ENCODE measurements at regions not wholly inside any gene's neighbourhood (a gene's known extent, or its start where the extent isn't known, plus 50 kb on each side); places are given as distances from the start of the nearest gene placed in this dataset.

DNA sequence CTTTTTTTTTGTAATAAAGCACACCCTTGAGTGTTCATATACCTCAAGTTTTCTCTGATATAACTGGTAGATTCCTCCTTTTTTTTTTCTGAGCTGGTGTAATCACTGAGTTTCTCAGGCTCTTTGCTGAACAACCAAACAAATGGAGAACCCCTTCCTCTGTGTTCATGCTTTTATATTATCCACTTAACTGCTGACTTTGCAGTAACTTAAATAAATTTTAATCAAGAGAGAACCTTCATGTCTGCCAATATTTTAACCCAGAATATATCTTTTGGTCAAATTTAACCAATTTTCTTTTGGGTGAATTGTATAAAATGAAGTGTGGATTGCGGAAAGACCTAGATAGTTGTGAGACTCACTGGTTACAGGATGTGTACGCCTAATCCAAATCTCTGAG lies 833.0 kb upstream of the COX7C start:
- H3K4me1 ChIP-seq (ENCODE audit: control insufficient read depth, insufficient read depth, low read length, unreplicated experiment) = no peaks in the 10 kb centered on the region
- no peaks in the 10 kb centered on the region for H3K27me3 ChIP-seq (ENCODE audit: insufficient read depth, low read length)
- no peak overlapping the region for H3K4me3 ChIP-seq (ENCODE audit: low read depth, low read length)
- no peak overlapping the region for H2AFZ ChIP-seq (ENCODE audit: low read length, unreplicated experiment)
- no peaks in the 10 kb centered on the region for H3K36me3 ChIP-seq (ENCODE audit: insufficient read depth, low read length)
- no peaks in the 10 kb centered on the region for H3K79me2 ChIP-seq (ENCODE audit: control insufficient read depth, insufficient read depth, low read length, unreplicated experiment)
- H3K27ac ChIP-seq (ENCODE audit: low read depth, low read length) = no peak overlapping the region

GRCh38 chr5:85813146-85813545 lies 804.6 kb upstream of the COX7C start:
- H3K27ac ChIP-seq (ENCODE audit: low read depth, low read length) = no peak overlapping the region
- no peak overlapping the region for H3K4me3 ChIP-seq (ENCODE audit: low read depth, low read length)
- H3K79me2 ChIP-seq (ENCODE audit: control insufficient read depth, insufficient read depth, low read length, unreplicated experiment) = no peaks in the 10 kb centered on the region
- H2AFZ ChIP-seq (ENCODE audit: low read length, unreplicated experiment) = no peak overlapping the region
- no peaks in the 10 kb centered on the region for H3K27me3 ChIP-seq (ENCODE audit: insufficient read depth, low read length)
- no peaks in the 10 kb centered on the region for H3K4me1 ChIP-seq (ENCODE audit: control insufficient read depth, insufficient read depth, low read length, unreplicated experiment)
- no peaks in the 10 kb centered on the region for H3K36me3 ChIP-seq (ENCODE audit: insufficient read depth, low read length)

GRCh38 chr5:85814596-85814995 lies 803.1 kb upstream of the COX7C start:
- Histone ChIP-seq H3K27ac (ENCODE audit: low read depth, low read length) (no peak overlapping the region), H2AFZ (ENCODE audit: low read length, unreplicated experiment) (no peak overlapping the region), H3K36me3 (ENCODE audit: insufficient read depth, low read length) (no peaks in the 10 kb centered on the region), H3K79me2 (ENCODE audit: control insufficient read depth, insufficient read depth, low read length, unreplicated experiment) (no peaks in the 10 kb centered on the region), H3K4me1 (ENCODE audit: control insufficient read depth, insufficient read depth, low read length, unreplicated experiment) (no peaks in the 10 kb centered on the region), H3K27me3 (ENCODE audit: insufficient read depth, low read length) (no peaks in the 10 kb centered on the region), H3K4me3 (ENCODE audit: low read depth, low read length) (no peak overlapping the region)

DNA sequence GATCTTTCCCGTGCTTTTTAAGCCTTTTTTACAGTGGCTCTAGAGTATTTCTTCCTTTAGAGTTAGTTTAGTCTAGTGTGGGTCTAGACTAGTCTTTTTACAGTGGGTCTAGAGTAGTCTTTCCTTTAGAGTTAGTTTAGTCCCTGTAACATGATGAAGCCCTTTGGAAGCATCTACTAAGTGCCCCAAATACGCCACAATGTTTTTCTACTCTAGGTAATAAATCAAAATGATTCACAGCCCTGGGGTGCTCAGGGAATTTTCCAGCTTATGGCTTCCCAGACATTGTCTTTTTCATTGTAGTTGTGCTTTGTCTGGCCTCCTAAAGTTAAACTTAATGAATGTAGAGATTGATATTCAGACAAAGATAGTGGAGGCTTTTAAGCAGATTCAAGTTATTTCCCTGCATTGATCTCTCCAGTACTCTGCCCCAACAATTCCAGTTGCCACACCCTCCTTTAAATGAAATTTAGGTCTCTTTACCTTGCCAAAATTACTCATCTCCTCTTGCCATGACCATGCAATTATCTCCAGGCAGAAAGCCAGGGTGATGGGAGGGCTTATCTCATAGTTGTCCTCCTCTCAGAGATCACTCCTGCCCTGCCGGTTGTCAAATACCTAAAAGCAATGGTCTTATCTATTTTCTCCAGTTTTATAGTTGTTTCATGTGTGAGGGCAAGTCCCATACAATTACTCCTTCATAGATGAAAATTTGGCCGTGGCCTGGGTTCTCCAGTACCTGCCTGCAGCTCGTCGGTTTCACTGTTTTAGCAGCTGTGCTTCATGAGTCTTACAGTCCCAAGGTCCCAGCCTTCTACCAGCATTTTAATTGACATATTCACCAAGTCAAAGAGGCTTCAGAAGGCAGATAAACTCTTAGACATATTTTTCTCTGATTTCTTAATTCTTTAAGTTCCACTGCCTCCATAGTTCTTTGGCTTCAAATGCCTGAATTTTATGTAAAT lies 794.0 kb upstream of the COX7C start:
- Histone ChIP-seq H3K4me1 (ENCODE audit: control insufficient read depth, insufficient read depth, low read length, unreplicated experiment) (no peaks in the 10 kb centered on the region), H2AFZ (ENCODE audit: low read length, unreplicated experiment) (no peak overlapping the region), H3K79me2 (ENCODE audit: control insufficient read depth, insufficient read depth, low read length, unreplicated experiment) (no peaks in the 10 kb centered on the region), H3K27ac (ENCODE audit: low read depth, low read length) (no peak overlapping the region), H3K4me3 (ENCODE audit: low read depth, low read length) (no peak overlapping the region), H3K27me3 (ENCODE audit: insufficient read depth, low read length) (no peaks in the 10 kb centered on the region), H3K36me3 (ENCODE audit: insufficient read depth, low read length) (no peaks in the 10 kb centered on the region)

- no peaks in the 10 kb centered on the region for H3K27me3 ChIP-seq (ENCODE audit: insufficient read depth, low read length)
- H3K36me3 ChIP-seq (ENCODE audit: insufficient read depth, low read length) = no peaks in the 10 kb centered on the region
- H3K79me2 ChIP-seq (ENCODE audit: control insufficient read depth, insufficient read depth, low read length, unreplicated experiment) = no peaks in the 10 kb centered on the region
- H3K4me3 ChIP-seq (ENCODE audit: low read depth, low read length) = no peak overlapping the region
- H2AFZ ChIP-seq (ENCODE audit: low read length, unreplicated experiment) = no peak overlapping the region
- no peaks in the 10 kb centered on the region for H3K4me1 ChIP-seq (ENCODE audit: control insufficient read depth, insufficient read depth, low read length, unreplicated experiment)
- no peak overlapping the region for H3K27ac ChIP-seq (ENCODE audit: low read depth, low read length)
Observed at GRCh38 chr5:85838781-85839180, 779.0 kb upstream of the COX7C start.

DNA sequence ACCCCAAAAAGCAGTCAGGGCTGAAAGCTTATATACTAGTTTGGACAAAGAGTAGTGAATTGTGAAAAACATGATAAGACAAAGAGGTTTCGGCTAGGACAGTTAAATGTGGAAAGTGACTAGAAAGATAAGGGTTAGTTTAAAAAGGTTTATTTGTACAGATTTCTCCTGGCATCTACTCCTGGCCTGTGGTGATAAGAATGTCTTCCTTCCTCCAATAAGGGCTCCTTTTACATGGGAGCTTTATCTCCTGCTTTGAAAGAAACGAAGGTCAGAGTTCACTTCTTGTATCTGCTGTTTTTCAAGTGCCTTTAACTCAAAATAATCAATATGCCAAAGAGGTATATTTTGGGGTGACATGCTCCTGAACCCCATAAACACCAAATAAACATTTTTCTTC lies 776.1 kb upstream of the COX7C start:
- Histone ChIP-seq H3K27me3 (ENCODE audit: insufficient read depth, low read length) (no peaks in the 10 kb centered on the region), H3K27ac (ENCODE audit: low read depth, low read length) (no peak overlapping the region), H3K79me2 (ENCODE audit: control insufficient read depth, insufficient read depth, low read length, unreplicated experiment) (no peaks in the 10 kb centered on the region), H2AFZ (ENCODE audit: low read length, unreplicated experiment) (no peak overlapping the region), H3K4me1 (ENCODE audit: control insufficient read depth, insufficient read depth, low read length, unreplicated experiment) (no peaks in the 10 kb centered on the region), H3K36me3 (ENCODE audit: insufficient read depth, low read length) (no peaks in the 10 kb centered on the region), H3K4me3 (ENCODE audit: low read depth, low read length) (no peak overlapping the region)

- Histone ChIP-seq H3K4me3 (ENCODE audit: low read depth, low read length) (no peak overlapping the region), H3K36me3 (ENCODE audit: insufficient read depth, low read length) (no peaks in the 10 kb centered on the region), H3K27me3 (ENCODE audit: insufficient read depth, low read length) (no peaks in the 10 kb centered on the region), H3K79me2 (ENCODE audit: control insufficient read depth, insufficient read depth, low read length, unreplicated experiment) (no peaks in the 10 kb centered on the region), H3K27ac (ENCODE audit: low read depth, low read length) (no peak overlapping the region), H3K4me1 (ENCODE audit: control insufficient read depth, insufficient read depth, low read length, unreplicated experiment) (no peaks in the 10 kb centered on the region), H2AFZ (ENCODE audit: low read length, unreplicated experiment) (no peak overlapping the region)
Observed at GRCh38 chr5:85843535-85843934, 774.2 kb upstream of the COX7C start.

- no peak overlapping the region for H3K4me3 ChIP-seq (ENCODE audit: low read depth, low read length)
- no peaks in the 10 kb centered on the region for H3K27me3 ChIP-seq (ENCODE audit: insufficient read depth, low read length)
- no peak overlapping the region for H2AFZ ChIP-seq (ENCODE audit: low read length, unreplicated experiment)
- H3K4me1 ChIP-seq (ENCODE audit: control insufficient read depth, insufficient read depth, low read length, unreplicated experiment) = no peaks in the 10 kb centered on the region
- H3K36me3 ChIP-seq (ENCODE audit: insufficient read depth, low read length) = no peaks in the 10 kb centered on the region
- H3K27ac ChIP-seq (ENCODE audit: low read depth, low read length) = no peak overlapping the region
- H3K79me2 ChIP-seq (ENCODE audit: control insufficient read depth, insufficient read depth, low read length, unreplicated experiment) = no peaks in the 10 kb centered on the region
Observed at GRCh38 chr5:85849411-85849810, 768.3 kb upstream of the COX7C start.

GRCh38 chr5:85865296-85865695 lies 752.4 kb upstream of the COX7C start:
- H3K27ac ChIP-seq (ENCODE audit: low read depth, low read length) = no peak overlapping the region
- no peaks in the 10 kb centered on the region for H3K4me1 ChIP-seq (ENCODE audit: control insufficient read depth, insufficient read depth, low read length, unreplicated experiment)
- no peak overlapping the region for H3K4me3 ChIP-seq (ENCODE audit: low read depth, low read length)
- no peaks in the 10 kb centered on the region for H3K36me3 ChIP-seq (ENCODE audit: insufficient read depth, low read length)
- H3K27me3 ChIP-seq (ENCODE audit: insufficient read depth, low read length) = no peaks in the 10 kb centered on the region
- H3K79me2 ChIP-seq (ENCODE audit: control insufficient read depth, insufficient read depth, low read length, unreplicated experiment) = no peaks in the 10 kb centered on the region
- no peak overlapping the region for H2AFZ ChIP-seq (ENCODE audit: low read length, unreplicated experiment)

DNA sequence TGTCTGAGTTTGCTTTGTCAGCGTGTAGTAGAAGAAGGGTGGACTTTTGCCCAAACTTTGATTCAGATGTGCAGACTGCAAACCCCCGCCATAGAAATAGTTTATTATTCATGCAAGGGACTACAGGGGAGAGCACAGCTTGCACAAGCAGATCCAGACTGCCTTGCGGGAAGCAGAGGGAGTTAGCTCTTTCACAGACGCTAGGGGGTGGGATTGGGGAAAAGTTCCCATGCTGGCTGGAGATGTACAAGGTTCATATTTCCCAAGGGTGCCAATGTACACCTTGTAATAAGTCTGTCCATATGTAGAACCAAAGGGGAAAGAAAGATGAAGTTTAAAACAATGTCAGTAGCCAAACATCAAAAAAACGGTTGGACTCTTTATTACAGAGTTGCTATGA lies 749.7 kb upstream of the COX7C start:
- Histone ChIP-seq H3K27me3 (ENCODE audit: insufficient read depth, low read length) (no peaks in the 10 kb centered on the region), H3K36me3 (ENCODE audit: insufficient read depth, low read length) (no peaks in the 10 kb centered on the region), H2AFZ (ENCODE audit: low read length, unreplicated experiment) (no peak overlapping the region), H3K27ac (ENCODE audit: low read depth, low read length) (no peak overlapping the region), H3K4me1 (ENCODE audit: control insufficient read depth, insufficient read depth, low read length, unreplicated experiment) (no peaks in the 10 kb centered on the region), H3K79me2 (ENCODE audit: control insufficient read depth, insufficient read depth, low read length, unreplicated experiment) (no peaks in the 10 kb centered on the region), H3K4me3 (ENCODE audit: low read depth, low read length) (no peak overlapping the region)

GRCh38 chr5:85893996-85894395 lies 723.7 kb upstream of the COX7C start:
- Histone ChIP-seq H3K4me1 (ENCODE audit: control insufficient read depth, insufficient read depth, low read length, unreplicated experiment) (no peaks in the 10 kb centered on the region), H3K79me2 (ENCODE audit: control insufficient read depth, insufficient read depth, low read length, unreplicated experiment) (no peaks in the 10 kb centered on the region), H3K36me3 (ENCODE audit: insufficient read depth, low read length) (no peaks in the 10 kb centered on the region), H3K4me3 (ENCODE audit: low read depth, low read length) (no peak overlapping the region), H3K27me3 (ENCODE audit: insufficient read depth, low read length) (no peaks in the 10 kb centered on the region), H3K27ac (ENCODE audit: low read depth, low read length) (no peak overlapping the region), H2AFZ (ENCODE audit: low read length, unreplicated experiment) (no peak overlapping the region)
